ENCODE measurements at regions not wholly inside any gene's neighbourhood (a gene's known extent, or its start where the extent isn't known, plus 50 kb on each side); places are given as distances from the start of the nearest gene placed in this dataset.
"Not testable (repeated sequence)": the region's sequence is repeated elsewhere in the genome, so short reads cannot be mapped to it uniquely, and the experiment has no call there.

- no peak for DNase-seq (ENCODE audit: low read depth in 2 of 2)
These were observed 619.8 kb downstream of the CCDC85A start for GRCh38 chr2:56803596-56803995.

- no peak for DNase-seq (ENCODE audit: low read depth in 2 of 2)
These were observed 623.1 kb downstream of the CCDC85A start for GRCh38 chr2:56806924-56807323.

- no peak for DNase-seq (ENCODE audit: low read depth in 2 of 2)
These were observed 624.1 kb downstream of the CCDC85A start for GRCh38 chr2:56807861-56808260.

- no peak for DNase-seq (ENCODE audit: low read depth in 2 of 2)
These were observed 627.6 kb downstream of the CCDC85A start for GRCh38 chr2:56811401-56811800.

GRCh38 chr2:56812432-56812831 is 628.6 kb downstream of the CCDC85A start:
- DNase-seq (ENCODE audit: low read depth in 2 of 2): no peak

GRCh38 chr2:56813490-56813889 is 629.7 kb downstream of the CCDC85A start:
- no peak for DNase-seq (ENCODE audit: low read depth in 2 of 2)

- DNase-seq (ENCODE audit: low read depth in 2 of 2): no peak
These were observed 632.9 kb downstream of the CCDC85A start for GRCh38 chr2:56816666-56817065.

GRCh38 chr2:56831780-56832179 is 648.0 kb downstream of the CCDC85A start:
- DNase-seq (ENCODE audit: low read depth in 2 of 2): no peak

- no peak for DNase-seq (ENCODE audit: low read depth in 2 of 2)
These were observed 650.9 kb downstream of the CCDC85A start for GRCh38 chr2:56834686-56835085.

GRCh38 chr2:56840009-56840408 is 656.2 kb downstream of the CCDC85A start:
- DNase-seq (ENCODE audit: low read depth in 2 of 2): not testable (repeated sequence)

GRCh38 chr2:56860991-56861390 is 677.2 kb downstream of the CCDC85A start:
- no peak for DNase-seq (ENCODE audit: low read depth in 2 of 2)

- no peak for DNase-seq (ENCODE audit: low read depth in 2 of 2)
These were observed 687.9 kb downstream of the CCDC85A start for GRCh38 chr2:56871644-56872043.

GRCh38 chr2:56874717-56875116 is 690.9 kb downstream of the CCDC85A start:
- DNase-seq (ENCODE audit: low read depth in 2 of 2): no peak

GRCh38 chr2:56889738-56890137 is 705.9 kb downstream of the CCDC85A start:
- no peak for DNase-seq (ENCODE audit: low read depth in 2 of 2)

GRCh38 chr2:56892382-56892781 is 708.6 kb downstream of the CCDC85A start:
- no peak for DNase-seq (ENCODE audit: low read depth in 2 of 2)

GRCh38 chr2:56898986-56899385 is 715.2 kb downstream of the CCDC85A start:
- DNase-seq (ENCODE audit: low read depth in 2 of 2): no peak

- no peak for DNase-seq (ENCODE audit: low read depth in 2 of 2)
These were observed 728.7 kb downstream of the CCDC85A start for GRCh38 chr2:56912490-56912889.

GRCh38 chr2:56918790-56919189 is 735.0 kb downstream of the CCDC85A start:
- DNase-seq (ENCODE audit: low read depth in 2 of 2): no peak

GRCh38 chr2:56933976-56934375 is 750.2 kb downstream of the CCDC85A start:
- DNase-seq (ENCODE audit: low read depth in 2 of 2): no peak

- DNase-seq (ENCODE audit: low read depth in 2 of 2): no peak
These were observed 751.1 kb downstream of the CCDC85A start for GRCh38 chr2:56934866-56935265.

- DNase-seq (ENCODE audit: low read depth in 2 of 2): no peak
These were observed 756.3 kb downstream of the CCDC85A start for GRCh38 chr2:56940054-56940453.

GRCh38 chr2:56952871-56953270 is 769.1 kb downstream of the CCDC85A start:
- no peak for DNase-seq (ENCODE audit: low read depth in 2 of 2)

GRCh38 chr2:56960581-56960980 is 776.8 kb downstream of the CCDC85A start:
- no peak for DNase-seq (ENCODE audit: low read depth in 2 of 2)

GRCh38 chr2:56962673-56963072 is 778.9 kb downstream of the CCDC85A start:
- DNase-seq (ENCODE audit: low read depth in 2 of 2): no peak

GRCh38 chr2:56969513-56969912 is 785.7 kb downstream of the CCDC85A start:
- DNase-seq (ENCODE audit: low read depth in 2 of 2): no peak
